Stimulated activated CD8-positive, alpha-beta memory T cell treated with anti-CD3 and anti-CD28 coated beads, Interleukin-15, amount 100 ng/mL, for 4 hours (primary cell): ENCODE measurements at regions not wholly inside any gene's neighbourhood (a gene's known extent, or its start where the extent isn't known, plus 50 kb on each side); places are given as distances from the start of the nearest gene placed in this dataset.

Experiments
- DNase-seq, 2 donors: peaks; one replicate each; pipeline ENCODE4 v3.0.0-alpha.2; 2020; ENCODE audit warnings: low read depth in 2 of 2

GRCh38 chr2:64369706-64370105, 84.3 kb upstream of the LGALSL start:
- DNase-seq = no peak

- no peak for DNase-seq
Measured at GRCh38 chr2:64371727-64372126, 82.2 kb upstream of the LGALSL start.

GRCh38 chr2:64374686-64375085, 79.3 kb upstream of the LGALSL start:
- DNase-seq = no peak

GRCh38 chr2:64376926-64377325, 77.0 kb upstream of the LGALSL start:
- DNase-seq = no peak

GRCh38 chr2:64379186-64379585, 74.8 kb upstream of the LGALSL start:
- DNase-seq = no peak

- no peak for DNase-seq
Measured at GRCh38 chr2:64380853-64381527, 73.0 kb upstream of the LGALSL start.

GRCh38 chr2:64383016-64383591, 70.9 kb upstream of the LGALSL start:
- no peak for DNase-seq

GRCh38 chr2:64383881-64384280, 70.1 kb upstream of the LGALSL start:
- DNase-seq = no peak

GRCh38 chr2:64386676-64387075, 67.3 kb upstream of the LGALSL start:
- no peak for DNase-seq

- no peak for DNase-seq
Measured at GRCh38 chr2:64390586-64390985, 63.4 kb upstream of the LGALSL start.

- DNase-seq = no peak
Measured at GRCh38 chr2:64391424-64391823, 62.5 kb upstream of the LGALSL start.

GRCh38 chr2:64391940-64392339, 62.0 kb upstream of the LGALSL start:
- no peak for DNase-seq

- no peak for DNase-seq
Measured at GRCh38 chr2:64392529-64392928, 61.4 kb upstream of the LGALSL start.

GRCh38 chr2:64393383-64394010, 60.5 kb upstream of the LGALSL start:
- DNase-seq = no peak

- no peak for DNase-seq
Measured at GRCh38 chr2:64394153-64394552, 59.8 kb upstream of the LGALSL start.

- DNase-seq = no peak
Measured at GRCh38 chr2:64396001-64396400, 58.0 kb upstream of the LGALSL start.

- DNase-seq = no peak
Measured at GRCh38 chr2:64396551-64396950, 57.4 kb upstream of the LGALSL start.

GRCh38 chr2:64398516-64399129, 55.3 kb upstream of the LGALSL start:
- no peak for DNase-seq

GRCh38 chr2:64399521-64399920, 54.4 kb upstream of the LGALSL start:
- no peak for DNase-seq

- DNase-seq = no peak
Measured at GRCh38 chr2:64400105-64400728, 53.7 kb upstream of the LGALSL start.

- no peak for DNase-seq
Measured at GRCh38 chr2:64400733-64401528, 53.0 kb upstream of the LGALSL start.

- DNase-seq = no peak
Measured at GRCh38 chr2:64401529-64401880, 52.5 kb upstream of the LGALSL start.
